ENCODE measurements at regions not wholly inside any gene's neighbourhood (a gene's known extent, or its start where the extent isn't known, plus 50 kb on each side); places are given as distances from the start of the nearest gene placed in this dataset.

GRCh38 chr16:77579351-77579891 is 142.9 kb upstream of the NUDT7 start:
- Histone ChIP-seq H3K27ac (no peak overlapping the region), H3K27me3 (no peaks in the 10 kb centered on the region), H3K4me1 (no peaks in the 10 kb centered on the region), H3K9me3 (no peaks in the 10 kb centered on the region), H3K36me3 (ENCODE audit: low read depth, missing control alignments) (no peaks in the 10 kb centered on the region), H3K4me3 (no peak overlapping the region)
- DNase-seq: no peak
- intact Hi-C loops (cut with DNase I; ENCODE audit: low total_unique reads): loop anchor here (5.0 kb wide), 1 partner anchor 337 kb away; no protein-coding TSS in a partner anchor
- WGBS, 2 donors: 59 to 68% methylated on average over 3 of the region's 3 CpGs
- TF ChIP-seq POLR2A (IDR thresholded peaks at IDR 0.05): no peak
- TF ChIP-seq, protein P1, sequence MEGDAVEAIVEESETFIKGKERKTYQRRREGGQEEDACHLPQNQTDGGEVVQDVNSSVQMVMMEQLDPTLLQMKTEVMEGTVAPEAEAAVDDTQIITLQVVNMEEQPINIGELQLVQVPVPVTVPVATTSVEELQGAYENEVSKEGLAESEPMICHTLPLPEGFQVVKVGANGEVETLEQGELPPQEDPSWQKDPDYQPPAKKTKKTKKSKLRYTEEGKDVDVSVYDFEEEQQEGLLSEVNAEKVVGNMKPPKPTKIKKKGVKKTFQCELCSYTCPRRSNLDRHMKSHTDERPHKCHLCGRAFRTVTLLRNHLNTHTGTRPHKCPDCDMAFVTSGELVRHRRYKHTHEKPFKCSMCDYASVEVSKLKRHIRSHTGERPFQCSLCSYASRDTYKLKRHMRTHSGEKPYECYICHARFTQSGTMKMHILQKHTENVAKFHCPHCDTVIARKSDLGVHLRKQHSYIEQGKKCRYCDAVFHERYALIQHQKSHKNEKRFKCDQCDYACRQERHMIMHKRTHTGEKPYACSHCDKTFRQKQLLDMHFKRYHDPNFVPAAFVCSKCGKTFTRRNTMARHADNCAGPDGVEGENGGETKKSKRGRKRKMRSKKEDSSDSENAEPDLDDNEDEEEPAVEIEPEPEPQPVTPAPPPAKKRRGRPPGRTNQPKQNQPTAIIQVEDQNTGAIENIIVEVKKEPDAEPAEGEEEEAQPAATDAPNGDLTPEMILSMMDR (IDR thresholded peaks at IDR 0.05): no peak

GRCh38 chr16:77581706-77582105 is 140.6 kb upstream of the NUDT7 start:
- TF ChIP-seq, protein P1 (IDR thresholded peaks at IDR 0.05): no peak
- no peak for TF ChIP-seq POLR2A (IDR thresholded peaks at IDR 0.05)

GRCh38 chr16:77584205-77584859 is 138.0 kb upstream of the NUDT7 start:
- no peak overlapping the region for H3K4me3 ChIP-seq
- no peaks in the 10 kb centered on the region for H3K4me1 ChIP-seq
- H3K9me3 ChIP-seq: no peaks in the 10 kb centered on the region
- H3K27ac ChIP-seq: no peak overlapping the region
- no peaks in the 10 kb centered on the region for H3K27me3 ChIP-seq
- H3K36me3 ChIP-seq (ENCODE audit: low read depth, missing control alignments): no peaks in the 10 kb centered on the region
- TF ChIP-seq, protein P1 (IDR thresholded peaks at IDR 0.05): peak; percentile 88 to 93 (median 89)
- no peak for TF ChIP-seq POLR2A (IDR thresholded peaks at IDR 0.05)
- intact Hi-C loops (cut with DNase I; ENCODE audit: low total_unique reads): no loop called here
- 37 to 44% methylated on average over 7 of the region's 7 CpGs for WGBS, 2 donors
- peak; percentile 72 for DNase-seq

More at GRCh38 chr16:77581706-77582105, 140.6 kb upstream of the NUDT7 start:
- intact Hi-C loops (cut with DNase I; ENCODE audit: low total_unique reads): no loop called here
- 32 to 65% methylated on average over 2 of the region's 2 CpGs for WGBS, 2 donors
- Histone ChIP-seq H3K27ac (no peak overlapping the region), H3K4me3 (no peak overlapping the region), H3K4me1 (no peaks in the 10 kb centered on the region), H3K36me3 (ENCODE audit: low read depth, missing control alignments) (no peaks in the 10 kb centered on the region), H3K9me3 (no peaks in the 10 kb centered on the region), H3K27me3 (no peaks in the 10 kb centered on the region)
- no peak for DNase-seq

- DNase-seq: no peak
- Histone ChIP-seq H3K36me3 (ENCODE audit: low read depth, missing control alignments) (no peaks in the 10 kb centered on the region), H3K27me3 (no peaks in the 10 kb centered on the region), H3K4me3 (no peak overlapping the region), H3K4me1 (no peaks in the 10 kb centered on the region), H3K27ac (no peak overlapping the region), H3K9me3 (no peaks in the 10 kb centered on the region)
- 61 to 62% methylated on average over 16 of the region's 16 CpGs for WGBS, 2 donors
- intact Hi-C loops (cut with DNase I; ENCODE audit: low total_unique reads): no loop called here
- TF ChIP-seq, protein P1 (IDR thresholded peaks at IDR 0.05): no peak
- TF ChIP-seq POLR2A (IDR thresholded peaks at IDR 0.05): no peak
These were observed 136.7 kb upstream of the NUDT7 start for GRCh38 chr16:77585379-77586251.
